Gastroesophageal sphincter (tissue), 3 donors: ENCODE measurements at regions not wholly inside any gene's neighbourhood (a gene's known extent, or its start where the extent isn't known, plus 50 kb on each side); places are given as distances from the start of the nearest gene placed in this dataset.

Experiments
- POLR2A ChIP-seq, 2 donors: fragments of 450-650 bp; IDR thresholded peaks; one replicate each; pipeline ENCODE4 v1.6.1; 2017; ENCODE audit warnings: antibody characterized with exemption in 2 of 2, mild to moderate bottlenecking in 2 of 2, moderate library complexity in 1 of 2
- POLR2AphosphoS5 ChIP-seq: sonication (generic); formaldehyde crosslinking; IDR thresholded peaks from one replicate; pipeline ENCODE4 v1.6.1; 2017; ENCODE audit warnings: antibody characterized with exemption
- TF ChIP-seq, protein P1 (sequence below), 4 experiments: fragments of 200-600 bp in 2 of 4; fragments of 450-650 bp in 2 of 4; sonication (generic) in 1 of 4; IDR thresholded peaks; one replicate each; pipeline ENCODE4 v1.5.1; 2017 to 2019; ENCODE audit warnings: antibody characterized with exemption in 4 of 4, mild to moderate bottlenecking in 2 of 4, moderate library complexity in 2 of 4

DNA sequence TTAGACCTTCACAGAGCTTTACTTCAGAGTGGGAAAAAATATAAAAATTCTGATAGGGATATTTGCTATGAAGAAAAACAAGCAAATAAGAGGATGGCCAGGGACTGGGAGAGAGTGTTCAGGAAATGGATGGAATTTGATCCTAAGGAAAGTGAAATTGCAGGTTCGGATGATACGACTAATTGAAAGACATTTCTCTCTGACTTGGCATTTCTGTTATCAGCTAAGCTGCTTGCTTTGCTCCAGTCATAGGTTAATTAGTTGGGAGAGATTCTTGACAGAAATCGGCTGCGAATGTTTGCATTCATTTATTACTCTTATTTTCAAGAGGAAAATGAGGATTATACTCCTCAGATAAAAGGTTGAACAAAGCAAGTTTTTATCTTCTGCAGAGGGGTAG is 808.7 kb upstream of the NECTIN3 start:
- TF ChIP-seq, protein P1, sequence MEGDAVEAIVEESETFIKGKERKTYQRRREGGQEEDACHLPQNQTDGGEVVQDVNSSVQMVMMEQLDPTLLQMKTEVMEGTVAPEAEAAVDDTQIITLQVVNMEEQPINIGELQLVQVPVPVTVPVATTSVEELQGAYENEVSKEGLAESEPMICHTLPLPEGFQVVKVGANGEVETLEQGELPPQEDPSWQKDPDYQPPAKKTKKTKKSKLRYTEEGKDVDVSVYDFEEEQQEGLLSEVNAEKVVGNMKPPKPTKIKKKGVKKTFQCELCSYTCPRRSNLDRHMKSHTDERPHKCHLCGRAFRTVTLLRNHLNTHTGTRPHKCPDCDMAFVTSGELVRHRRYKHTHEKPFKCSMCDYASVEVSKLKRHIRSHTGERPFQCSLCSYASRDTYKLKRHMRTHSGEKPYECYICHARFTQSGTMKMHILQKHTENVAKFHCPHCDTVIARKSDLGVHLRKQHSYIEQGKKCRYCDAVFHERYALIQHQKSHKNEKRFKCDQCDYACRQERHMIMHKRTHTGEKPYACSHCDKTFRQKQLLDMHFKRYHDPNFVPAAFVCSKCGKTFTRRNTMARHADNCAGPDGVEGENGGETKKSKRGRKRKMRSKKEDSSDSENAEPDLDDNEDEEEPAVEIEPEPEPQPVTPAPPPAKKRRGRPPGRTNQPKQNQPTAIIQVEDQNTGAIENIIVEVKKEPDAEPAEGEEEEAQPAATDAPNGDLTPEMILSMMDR (IDR thresholded peaks at IDR 0.05): no peak
- TF ChIP-seq POLR2AphosphoS5 (no peak), POLR2A (IDR thresholded peaks at IDR 0.05) (no peak)
